ENCODE measurements at regions not wholly inside any gene's neighbourhood (a gene's known extent, or its start where the extent isn't known, plus 50 kb on each side); places are given as distances from the start of the nearest gene placed in this dataset.

- Histone ChIP-seq H3K9ac (ENCODE audit: low read depth, low read length) (no peak overlapping the region), H3K9me1 (ENCODE audit: insufficient read depth, low read length) (no peaks in the 10 kb centered on the region), H3K4me3 (ENCODE audit: insufficient read depth, low read depth, low read length) (no peak overlapping the region), H4K8ac (ENCODE audit: low read depth in 2 of 2, low read length in 2 of 2) (no peak overlapping the region), H3K4ac (ENCODE audit: low read depth, low read length) (no peak overlapping the region), H3K79me1 (ENCODE audit: low read depth in 1 of 2, low read length in 2 of 2) (no peaks in the 10 kb centered on the region), H4K91ac (ENCODE audit: insufficient read depth, low read depth, low read length) (no peak overlapping the region), H3K36me3 (ENCODE audit: control insufficient read depth, insufficient read depth, low read length) (no peaks in the 10 kb centered on the region), H3K4me1 (ENCODE audit: control insufficient read depth, insufficient read depth, low read length) (no peaks in the 10 kb centered on the region), H3K14ac (replicated peaks; ENCODE audit: low read depth, low read length) (no peak overlapping the region), H4K20me1 (ENCODE audit: insufficient read depth, low read length) (no peaks in the 10 kb centered on the region), H4K5ac (ENCODE audit: low read depth, low read length) (no peak overlapping the region), H3K23ac (ENCODE audit: low read depth, low read length) (no peak overlapping the region), H2AK9ac (replicated peaks; ENCODE audit: low read depth, low read length, poor library complexity) (no peak overlapping the region), H3K9me3 (ENCODE audit: control insufficient read depth, insufficient read depth, low read length) (peaks cover 4% of the 10 kb centered on the region), H2BK15ac (ENCODE audit: low read depth, low read length) (no peak overlapping the region), H3K18ac (ENCODE audit: low read depth, low read length) (no peak overlapping the region), H2BK120ac (ENCODE audit: low read depth, low read length) (no peak overlapping the region), H2BK20ac (ENCODE audit: low read depth, low read length) (no peak overlapping the region), H3K27ac (ENCODE audit: insufficient read depth, low read length) (no peak overlapping the region), H2BK5ac (ENCODE audit: low read depth, low read length, poor library complexity, severe bottlenecking) (no peak overlapping the region), H2AFZ (replicated peaks; ENCODE audit: low read length, poor library complexity) (no peak overlapping the region), H3K4me2 (ENCODE audit: low read depth, low read length) (no peak overlapping the region), H2AK5ac (ENCODE audit: low read depth, low read length) (no peak overlapping the region), H3K27me3 (ENCODE audit: control insufficient read depth, insufficient read depth, low read length) (no peaks in the 10 kb centered on the region), H3K56ac (ENCODE audit: extremely low read depth, insufficient read depth, low read length) (no peak overlapping the region)
- ATAC-seq (ENCODE audit: low read depth) = no peak
- no peak for DNase-seq
- in situ Hi-C loops (cut with MboI; ENCODE audit: low sequenced_read_pairs) (no loop called here), dilution Hi-C loops (cut with HindIII; ENCODE audit: low sequenced_read_pairs, unreplicated experiment) (no loop called here), intact Hi-C loops (cut with micrococcal nuclease) (no loop called here)
- BruUV-seq (replicated peaks) = no TSS peak
- ChIA-PET POLR2A (ENCODE audit: unreplicated experiment) (no interaction called here), CTCF (no interaction called here)
- 25% methylated on average over 2 of the region's 4 CpGs; no CpG with 5 or more reads in 1 of the 2 experiments for WGBS, 2 experiments (ENCODE audit: extremely low coverage in 2 of 2, insufficient read length in 1 of 2)
- no peak for TF ChIP-seq CHD1 (IDR thresholded peaks at IDR 0.05; ENCODE audit: low read depth, low read length)
- no peak for TF ChIP-seq RFX5 (IDR thresholded peaks at IDR 0.05; ENCODE audit: low read depth, low read length)
- no peak for TF ChIP-seq CTCF (conservative IDR thresholded peaks at IDR 0.05; ENCODE audit: low read depth, low read length)
- TF ChIP-seq MAZ (IDR thresholded peaks at IDR 0.05; ENCODE audit: borderline replicate concordance, low read depth, low read length) = no peak
- TF ChIP-seq USF2 (IDR thresholded peaks at IDR 0.05; ENCODE audit: low read depth, low read length) = no peak
These were observed 286.2 kb downstream of the TFAP2A start for GRCh38 chr6:10128721-10129120.
